ENCODE measurements at regions not wholly inside any gene's neighbourhood (a gene's known extent, or its start where the extent isn't known, plus 50 kb on each side); places are given as distances from the start of the nearest gene placed in this dataset.
"Not testable (repeated sequence)": the region's sequence is repeated elsewhere in the genome, so short reads cannot be mapped to it uniquely, and the experiment has no call there.

DNA sequence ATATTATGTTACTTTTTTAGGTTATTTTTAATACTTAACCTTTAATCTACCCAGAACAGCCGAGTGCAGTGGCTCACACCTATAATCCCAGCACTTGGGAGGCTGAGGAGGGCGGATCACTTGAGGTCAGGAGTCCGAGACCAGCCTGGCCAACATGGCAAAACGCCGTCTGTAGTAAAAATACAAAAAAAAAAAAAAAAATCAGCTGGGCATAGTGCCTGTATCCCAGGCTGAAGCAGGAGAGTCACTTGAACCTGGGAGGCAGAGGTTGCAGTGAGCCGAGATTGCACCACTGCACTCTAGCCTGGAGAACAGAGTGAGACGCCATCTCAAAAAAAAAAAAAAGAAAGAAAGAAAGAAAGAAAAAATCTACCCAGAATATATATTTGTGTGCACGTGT, 939.8 kb downstream of the TYW1 start:
- DNase-seq; H3K4me3 ChIP-seq (ENCODE audit: control insufficient read depth in 1 of 7, extremely low read depth in 1 of 7, insufficient read depth in 4 of 7, low read depth in 2 of 7, low read length in 6 of 7); H3K27me3 ChIP-seq (replicated peaks in 2 of 5; ENCODE audit: control insufficient read depth in 4 of 5, insufficient read depth in 5 of 5, low read length in 4 of 5); POLR2A ChIA-PET; H3K9me3 ChIP-seq (ENCODE audit: control extremely low read depth in 1 of 5, control insufficient read depth in 4 of 5, insufficient read depth in 2 of 5, low read depth in 1 of 5, low read length in 4 of 5); H3K27ac ChIP-seq (ENCODE audit: insufficient read depth in 1 of 2, low read depth in 1 of 2, low read length in 2 of 2, poor library complexity in 1 of 2, severe bottlenecking in 2 of 2); CTCF ChIA-PET; H3K4me1 ChIP-seq (ENCODE audit: control extremely low read depth in 1 of 4, control insufficient read depth in 4 of 4, insufficient read depth in 4 of 4, low read length in 3 of 4); H3K36me3 ChIP-seq (ENCODE audit: control insufficient read depth in 4 of 4, insufficient read depth in 4 of 4, low read length in 3 of 4): not testable (repeated sequence)
- WGBS (ENCODE audit: insufficient coverage), result 84% methylated on average over 4 of the region's 8 CpGs

DNA sequence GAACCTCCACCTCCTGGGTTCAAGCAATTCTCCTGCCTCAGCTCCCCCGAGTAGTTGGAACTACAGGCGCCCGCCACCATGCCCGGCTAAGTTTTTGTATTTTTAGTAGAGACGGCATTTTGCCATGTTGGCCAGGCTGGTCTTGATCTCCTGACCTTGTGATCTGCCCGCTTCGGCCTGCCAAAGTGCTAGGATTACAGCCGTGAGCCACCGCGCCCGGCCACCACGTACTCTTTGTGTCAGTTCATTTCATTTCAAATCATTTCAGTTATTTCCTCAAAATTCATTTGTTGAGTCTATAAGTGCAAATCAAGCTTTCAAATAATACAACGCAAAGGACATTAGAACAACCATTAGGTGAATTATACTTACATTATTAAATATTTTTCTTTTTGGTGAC, 943.8 kb downstream of the TYW1 start:
- H3K27ac ChIP-seq (ENCODE audit: insufficient read depth in 1 of 2, low read depth in 1 of 2, low read length in 2 of 2, poor library complexity in 1 of 2, severe bottlenecking in 2 of 2), result no peak overlapping the region
- 97% methylated on average over 12 of the region's 13 CpGs for WGBS (ENCODE audit: insufficient coverage)
- no peaks in the 10 kb centered on the region for H3K4me1 ChIP-seq (ENCODE audit: control extremely low read depth in 1 of 4, control insufficient read depth in 4 of 4, insufficient read depth in 4 of 4, low read length in 3 of 4)
- CTCF ChIA-PET, result no interaction called here
- H3K27me3 ChIP-seq (replicated peaks in 2 of 5; ENCODE audit: control insufficient read depth in 4 of 5, insufficient read depth in 5 of 5, low read length in 4 of 5), result no peaks in the 10 kb centered on the region
- POLR2A ChIA-PET, result no interaction called here
- H3K9me3 ChIP-seq (ENCODE audit: control extremely low read depth in 1 of 5, control insufficient read depth in 4 of 5, insufficient read depth in 2 of 5, low read depth in 1 of 5, low read length in 4 of 5), result peaks cover 0 to 3% (median 0%) of the 10 kb centered on the region in 5 experiments
- no peaks in the 10 kb centered on the region for H3K36me3 ChIP-seq (ENCODE audit: control insufficient read depth in 4 of 4, insufficient read depth in 4 of 4, low read length in 3 of 4)
- H3K4me3 ChIP-seq (ENCODE audit: control insufficient read depth in 1 of 7, extremely low read depth in 1 of 7, insufficient read depth in 4 of 7, low read depth in 2 of 7, low read length in 6 of 7), result no peak overlapping the region
- no peak for DNase-seq

DNA sequence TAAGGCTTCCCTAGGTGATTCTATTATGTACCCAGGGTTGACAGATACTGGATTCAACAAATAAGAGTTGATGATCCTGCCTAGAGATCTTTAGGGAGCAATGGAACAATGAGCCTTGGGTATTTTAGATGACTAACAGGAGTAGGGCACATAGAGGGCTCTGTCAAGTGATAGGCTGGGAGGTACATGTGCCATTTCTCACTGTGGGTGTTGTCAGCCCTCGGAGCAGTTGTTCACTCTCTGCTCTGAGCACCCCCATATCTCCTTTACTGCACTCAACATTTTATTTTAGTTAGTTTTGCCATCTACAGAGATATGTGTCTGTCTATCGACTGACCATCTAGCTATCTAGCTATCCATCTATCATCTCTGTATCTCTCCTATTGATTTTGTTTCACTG, 950.6 kb downstream of the TYW1 start:
- H3K4me3 ChIP-seq (ENCODE audit: control insufficient read depth in 1 of 7, extremely low read depth in 1 of 7, insufficient read depth in 4 of 7, low read depth in 2 of 7, low read length in 6 of 7), result no peak overlapping the region
- no peak overlapping the region for H3K27ac ChIP-seq (ENCODE audit: insufficient read depth in 1 of 2, low read depth in 1 of 2, low read length in 2 of 2, poor library complexity in 1 of 2, severe bottlenecking in 2 of 2)
- no peaks in the 10 kb centered on the region for H3K36me3 ChIP-seq (ENCODE audit: control insufficient read depth in 4 of 4, insufficient read depth in 4 of 4, low read length in 3 of 4)
- H3K9me3 ChIP-seq (ENCODE audit: control extremely low read depth in 1 of 5, control insufficient read depth in 4 of 5, insufficient read depth in 2 of 5, low read depth in 1 of 5, low read length in 4 of 5), result peaks cover 0 to 7% (median 0%) of the 10 kb centered on the region in 5 experiments
- H3K4me1 ChIP-seq (ENCODE audit: control extremely low read depth in 1 of 4, control insufficient read depth in 4 of 4, insufficient read depth in 4 of 4, low read length in 3 of 4), result no peaks in the 10 kb centered on the region
- DNase-seq, result no peak
- H3K27me3 ChIP-seq (replicated peaks in 2 of 5; ENCODE audit: control insufficient read depth in 4 of 5, insufficient read depth in 5 of 5, low read length in 4 of 5), result no peaks in the 10 kb centered on the region
- POLR2A ChIA-PET, result no interaction called here
- WGBS (ENCODE audit: insufficient coverage), result 92% methylated on average over 2 of the region's 2 CpGs
- CTCF ChIA-PET, result no interaction called here

DNA sequence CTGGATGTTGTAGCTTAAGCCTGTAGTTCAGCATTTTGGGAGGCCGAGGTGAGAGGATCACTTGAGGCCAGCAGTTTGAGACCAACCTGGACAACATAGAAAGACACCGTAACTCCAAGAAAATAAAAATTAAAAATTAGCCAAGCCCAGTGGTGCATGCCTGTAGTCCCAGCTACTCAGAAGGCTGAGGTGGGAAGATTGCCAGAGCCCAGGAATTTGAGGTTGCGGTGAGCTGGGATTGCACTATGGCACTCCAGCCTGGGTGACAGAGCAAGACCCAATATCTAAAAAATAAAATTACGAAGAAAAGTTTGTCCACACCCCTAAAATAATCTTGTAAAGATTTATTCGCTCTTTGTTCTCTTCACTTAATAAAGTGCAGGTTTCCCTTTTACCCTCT, 951.0 kb downstream of the TYW1 start:
- H3K27ac ChIP-seq (ENCODE audit: insufficient read depth in 1 of 2, low read depth in 1 of 2, low read length in 2 of 2, poor library complexity in 1 of 2, severe bottlenecking in 2 of 2), result no peak overlapping the region

DNA sequence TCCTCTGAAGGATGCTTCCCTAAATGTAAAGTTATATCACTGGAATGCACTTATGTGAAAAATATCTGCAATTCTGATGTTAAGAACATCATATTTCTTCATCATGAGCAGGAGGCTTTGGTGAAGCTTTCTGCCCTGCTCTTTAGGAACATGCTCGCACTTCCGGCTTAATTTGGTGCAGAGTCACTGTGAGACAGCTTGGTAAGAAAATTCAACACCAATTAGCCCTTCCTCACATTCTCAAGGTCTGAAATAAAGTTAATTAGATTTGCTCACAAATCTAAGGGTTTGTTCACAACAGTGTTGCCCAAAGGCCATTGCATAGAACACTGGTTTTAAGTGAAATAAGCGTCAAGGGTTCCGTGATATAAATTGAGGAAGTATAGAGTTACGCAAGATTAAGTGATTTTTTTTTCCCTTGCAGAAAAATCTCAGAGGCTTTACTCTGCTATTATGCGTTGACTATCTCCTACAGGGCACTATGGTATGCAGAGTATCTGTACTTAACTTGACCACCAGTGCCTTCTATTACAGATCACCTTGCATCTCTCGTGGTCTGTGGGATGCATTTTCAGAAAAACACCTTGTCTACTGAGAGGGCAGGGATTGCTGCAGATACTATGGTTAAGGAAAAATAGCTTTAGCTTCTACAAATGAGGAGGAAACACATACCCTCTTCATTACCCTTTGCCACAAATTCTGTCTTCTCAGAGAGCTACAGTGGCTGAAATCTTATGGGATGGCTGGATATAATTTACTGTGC, 953.9 kb downstream of the TYW1 start:
- DNase-seq, result no peak
- CTCF ChIA-PET, result no interaction called here
- WGBS (ENCODE audit: insufficient coverage), result no CpG with 5 or more reads among the region's 7 CpGs

More for the DNA sequence above, 951.0 kb downstream of the TYW1 start:
- H3K4me3 ChIP-seq (ENCODE audit: control insufficient read depth in 1 of 7, extremely low read depth in 1 of 7, insufficient read depth in 4 of 7, low read depth in 2 of 7, low read length in 6 of 7), result no peak overlapping the region
- WGBS (ENCODE audit: insufficient coverage), result 100% methylated on average over 2 of the region's 5 CpGs
- H3K4me1 ChIP-seq (ENCODE audit: control extremely low read depth in 1 of 4, control insufficient read depth in 4 of 4, insufficient read depth in 4 of 4, low read length in 3 of 4), result no peaks in the 10 kb centered on the region
- peaks cover 0 to 7% (median 0%) of the 10 kb centered on the region in 5 experiments for H3K9me3 ChIP-seq (ENCODE audit: control extremely low read depth in 1 of 5, control insufficient read depth in 4 of 5, insufficient read depth in 2 of 5, low read depth in 1 of 5, low read length in 4 of 5)
- no peaks in the 10 kb centered on the region for H3K36me3 ChIP-seq (ENCODE audit: control insufficient read depth in 4 of 4, insufficient read depth in 4 of 4, low read length in 3 of 4)
- POLR2A ChIA-PET, result no interaction called here
- H3K27me3 ChIP-seq (replicated peaks in 2 of 5; ENCODE audit: control insufficient read depth in 4 of 5, insufficient read depth in 5 of 5, low read length in 4 of 5), result no peaks in the 10 kb centered on the region
- CTCF ChIA-PET, result no interaction called here
- no peak for DNase-seq

DNA sequence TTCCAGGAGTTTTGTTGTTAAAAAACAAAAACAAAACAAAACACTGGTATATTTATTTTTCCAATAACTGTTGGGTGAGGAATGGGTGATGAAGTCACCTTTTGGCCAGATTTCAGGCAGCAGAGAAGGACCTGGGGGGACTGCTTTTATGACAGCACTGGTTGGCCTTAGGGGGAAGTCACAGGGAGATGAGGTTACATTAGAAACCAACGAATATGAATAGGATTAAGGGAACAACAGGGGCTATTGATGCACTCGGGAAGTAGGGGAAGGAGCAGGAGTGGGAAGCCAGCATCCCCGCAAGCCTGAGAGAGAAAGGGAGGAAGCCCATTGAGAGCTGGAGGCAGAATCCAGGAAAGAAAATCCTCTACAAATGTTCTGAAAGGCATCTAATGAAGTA, 958.4 kb downstream of the TYW1 start:
- POLR2A ChIA-PET, result no interaction called here
- Histone ChIP-seq H3K4me1 (ENCODE audit: control extremely low read depth in 1 of 4, control insufficient read depth in 4 of 4, insufficient read depth in 4 of 4, low read length in 3 of 4) (no peaks in the 10 kb centered on the region), H3K36me3 (ENCODE audit: control insufficient read depth in 4 of 4, insufficient read depth in 4 of 4, low read length in 3 of 4) (no peaks in the 10 kb centered on the region), H3K9me3 (ENCODE audit: control extremely low read depth in 1 of 5, control insufficient read depth in 4 of 5, insufficient read depth in 2 of 5, low read depth in 1 of 5, low read length in 4 of 5) (no peaks in the 10 kb centered on the region), H3K4me3 (ENCODE audit: control insufficient read depth in 1 of 7, extremely low read depth in 1 of 7, insufficient read depth in 4 of 7, low read depth in 2 of 7, low read length in 6 of 7) (no peak overlapping the region), H3K27ac (ENCODE audit: insufficient read depth in 1 of 2, low read depth in 1 of 2, low read length in 2 of 2, poor library complexity in 1 of 2, severe bottlenecking in 2 of 2) (no peak overlapping the region), H3K27me3 (replicated peaks in 2 of 5; ENCODE audit: control insufficient read depth in 4 of 5, insufficient read depth in 5 of 5, low read length in 4 of 5) (no peaks in the 10 kb centered on the region)
- CTCF ChIA-PET, result no interaction called here
- no peak for DNase-seq
- WGBS (ENCODE audit: insufficient coverage), result 38% methylated on average over 3 of the region's 3 CpGs

More for the DNA sequence above, 953.9 kb downstream of the TYW1 start:
- Histone ChIP-seq H3K4me1 (ENCODE audit: control extremely low read depth in 1 of 4, control insufficient read depth in 4 of 4, insufficient read depth in 4 of 4, low read length in 3 of 4) (no peaks in the 10 kb centered on the region), H3K36me3 (ENCODE audit: control insufficient read depth in 4 of 4, insufficient read depth in 4 of 4, low read length in 3 of 4) (no peaks in the 10 kb centered on the region), H3K9me3 (ENCODE audit: control extremely low read depth in 1 of 5, control insufficient read depth in 4 of 5, insufficient read depth in 2 of 5, low read depth in 1 of 5, low read length in 4 of 5) (peaks cover 0 to 2% (median 0%) of the 10 kb centered on the region in 5 experiments), H3K27me3 (replicated peaks in 2 of 5; ENCODE audit: control insufficient read depth in 4 of 5, insufficient read depth in 5 of 5, low read length in 4 of 5) (no peaks in the 10 kb centered on the region), H3K4me3 (ENCODE audit: control insufficient read depth in 1 of 7, extremely low read depth in 1 of 7, insufficient read depth in 4 of 7, low read depth in 2 of 7, low read length in 6 of 7) (no peak overlapping the region), H3K27ac (ENCODE audit: insufficient read depth in 1 of 2, low read depth in 1 of 2, low read length in 2 of 2, poor library complexity in 1 of 2, severe bottlenecking in 2 of 2) (no peak overlapping the region)
- POLR2A ChIA-PET, result no interaction called here

DNA sequence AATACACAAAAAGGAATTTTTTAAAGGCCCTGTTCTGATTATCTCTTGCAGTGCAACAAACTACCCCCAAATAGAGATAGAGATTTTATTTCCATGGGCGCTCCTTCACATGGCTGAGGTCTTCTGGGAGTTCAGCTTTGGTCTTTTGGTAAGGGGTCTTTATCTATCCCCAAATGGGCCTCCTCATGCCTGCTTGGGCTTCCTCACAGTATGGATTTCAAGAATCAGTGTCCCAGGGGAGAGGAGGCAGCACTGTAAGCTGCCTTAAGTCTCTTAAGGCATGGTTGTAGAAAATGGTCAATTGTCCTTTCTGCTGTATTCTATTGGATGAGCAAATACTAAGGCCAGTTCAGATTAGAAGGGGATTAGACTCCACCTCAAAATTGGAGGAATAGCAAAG, 966.2 kb downstream of the TYW1 start:
- no peak for DNase-seq
- ChIA-PET POLR2A (no interaction called here), CTCF (no interaction called here)
- Histone ChIP-seq H3K4me1 (ENCODE audit: control extremely low read depth in 1 of 4, control insufficient read depth in 4 of 4, insufficient read depth in 4 of 4, low read length in 3 of 4) (peaks cover 0 to 5% (median 0%) of the 10 kb centered on the region in 4 experiments), H3K27ac (ENCODE audit: insufficient read depth in 1 of 2, low read depth in 1 of 2, low read length in 2 of 2, poor library complexity in 1 of 2, severe bottlenecking in 2 of 2) (no peak overlapping the region), H3K27me3 (replicated peaks in 2 of 5; ENCODE audit: control insufficient read depth in 4 of 5, insufficient read depth in 5 of 5, low read length in 4 of 5) (no peaks in the 10 kb centered on the region), H3K4me3 (ENCODE audit: control insufficient read depth in 1 of 7, extremely low read depth in 1 of 7, insufficient read depth in 4 of 7, low read depth in 2 of 7, low read length in 6 of 7) (no peak overlapping the region), H3K36me3 (ENCODE audit: control insufficient read depth in 4 of 4, insufficient read depth in 4 of 4, low read length in 3 of 4) (no peaks in the 10 kb centered on the region), H3K9me3 (ENCODE audit: control extremely low read depth in 1 of 5, control insufficient read depth in 4 of 5, insufficient read depth in 2 of 5, low read depth in 1 of 5, low read length in 4 of 5) (peaks cover 0 to 3% (median 0%) of the 10 kb centered on the region in 5 experiments)
- WGBS (ENCODE audit: insufficient coverage), result no CpG with 5 or more reads among the region's 1 CpG
